Progenitor cell of endocrine pancreas (in vitro differentiated cells): ENCODE measurements at regions not wholly inside any gene's neighbourhood (a gene's known extent, or its start where the extent isn't known, plus 50 kb on each side); places are given as distances from the start of the nearest gene placed in this dataset.

Experiments used
- DNase-seq: peaks from one replicate; pipeline ENCODE4 v3.0.0; 2021; ENCODE audit warnings: low spot score; ENCODE audit not compliant: unreplicated experiment
- H3K27ac Mint-ChIP-seq: 2 replicates; pipeline ENCODE4 v1.8.0; 2021; ENCODE audit warnings: mild to moderate bottlenecking, moderate library complexity, mixed read lengths
- H3K27me3 Mint-ChIP-seq: 2 replicates; pipeline ENCODE4 v1.8.0; 2021; ENCODE audit warnings: mixed read lengths
- H3K36me3 Mint-ChIP-seq: 2 replicates; pipeline ENCODE4 v1.8.0; 2022; ENCODE audit warnings: mixed read lengths; ENCODE audit not compliant: insufficient read depth
- H3K4me1 Mint-ChIP-seq: 2 replicates; pipeline ENCODE4 v1.8.0; 2021; ENCODE audit warnings: low read depth, mixed read lengths
- H3K4me3 Mint-ChIP-seq: 2 replicates; pipeline ENCODE4 v1.8.0; 2021; ENCODE audit warnings: low read depth, mild to moderate bottlenecking, moderate library complexity, mixed read lengths
- H3K9me3 Mint-ChIP-seq: 2 replicates; pipeline ENCODE4 v1.8.0; 2021; ENCODE audit warnings: low read depth, mixed read lengths
- CTCF ChIP-seq: fragments of 200-600 bp; sonication (generic); IDR thresholded peaks from one replicate; pipeline ENCODE4 v1.5.0; 2021; ENCODE audit warnings: antibody characterized with exemption, mild to moderate bottlenecking; ENCODE audit not compliant: unreplicated experiment

- peaks cover 16% of the 10 kb centered on the region for H3K27me3 Mint-ChIP-seq
- DNase-seq = no peak
- H3K4me1 Mint-ChIP-seq = no peaks in the 10 kb centered on the region
- peaks cover 4% of the 10 kb centered on the region for H3K9me3 Mint-ChIP-seq
- TF ChIP-seq CTCF = no peak
- H3K36me3 Mint-ChIP-seq = no peaks in the 10 kb centered on the region
- no peak overlapping the region for H3K27ac Mint-ChIP-seq
- H3K4me3 Mint-ChIP-seq = no peak overlapping the region
Measured at GRCh38 chr5:53277491-53277890, 167.9 kb upstream of the MOCS2 start.

GRCh38 chr5:53287573-53287972 lies 178.0 kb upstream of the MOCS2 start:
- no peak overlapping the region for H3K27ac Mint-ChIP-seq
- peaks cover 12% of the 10 kb centered on the region for H3K4me1 Mint-ChIP-seq
- no peak for DNase-seq
- peaks cover 16% of the 10 kb centered on the region for H3K9me3 Mint-ChIP-seq
- H3K36me3 Mint-ChIP-seq = no peaks in the 10 kb centered on the region
- H3K27me3 Mint-ChIP-seq = peaks cover 78% of the 10 kb centered on the region
- no peak overlapping the region for H3K4me3 Mint-ChIP-seq
- no peak for TF ChIP-seq CTCF

DNA sequence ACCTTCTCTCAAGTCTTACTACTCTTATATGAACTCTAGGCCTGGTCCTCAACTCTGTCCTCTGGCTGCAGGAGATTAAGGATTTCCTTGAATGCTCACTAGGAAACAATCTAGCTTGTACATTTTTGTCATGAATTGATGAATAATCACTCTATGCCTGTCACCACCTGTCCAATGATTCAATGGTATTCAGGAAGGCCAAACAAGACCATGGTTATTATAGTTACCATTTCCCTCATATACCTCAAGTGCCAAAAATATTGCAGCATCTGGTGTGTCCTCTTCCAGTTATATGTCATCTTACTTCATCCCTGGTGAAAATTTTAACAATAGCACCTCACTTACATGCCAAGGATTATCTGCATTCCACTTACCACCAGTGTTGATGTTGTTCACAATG lies 179.0 kb upstream of the MOCS2 start:
- no peak for DNase-seq
- H3K36me3 Mint-ChIP-seq = no peaks in the 10 kb centered on the region
- H3K27ac Mint-ChIP-seq = no peak overlapping the region
- H3K9me3 Mint-ChIP-seq = peaks cover 14% of the 10 kb centered on the region
- TF ChIP-seq CTCF = no peak
- no peak overlapping the region for H3K4me3 Mint-ChIP-seq
- peaks cover 85% of the 10 kb centered on the region for H3K27me3 Mint-ChIP-seq
- H3K4me1 Mint-ChIP-seq = peaks cover 12% of the 10 kb centered on the region

GRCh38 chr5:53291047-53291446 lies 181.5 kb upstream of the MOCS2 start:
- no peak overlapping the region for H3K27ac Mint-ChIP-seq
- peaks cover 8% of the 10 kb centered on the region for H3K4me1 Mint-ChIP-seq
- H3K36me3 Mint-ChIP-seq = no peaks in the 10 kb centered on the region
- H3K9me3 Mint-ChIP-seq = peaks cover 13% of the 10 kb centered on the region
- H3K27me3 Mint-ChIP-seq = peaks cover 93% of the 10 kb centered on the region
- no peak for DNase-seq
- no peak overlapping the region for H3K4me3 Mint-ChIP-seq
- no peak for TF ChIP-seq CTCF

- H3K36me3 Mint-ChIP-seq = no peaks in the 10 kb centered on the region
- no peak for DNase-seq
- peaks cover 90% of the 10 kb centered on the region for H3K27me3 Mint-ChIP-seq
- no peak overlapping the region for H3K4me3 Mint-ChIP-seq
- peaks cover 13% of the 10 kb centered on the region for H3K9me3 Mint-ChIP-seq
- TF ChIP-seq CTCF = no peak
- peaks cover 8% of the 10 kb centered on the region for H3K4me1 Mint-ChIP-seq
- H3K27ac Mint-ChIP-seq = no peak overlapping the region
Measured at GRCh38 chr5:53291528-53291927, 182.0 kb upstream of the MOCS2 start.
